HG03025 (cell line): ENCODE measurements at regions not wholly inside any gene's neighbourhood (a gene's known extent, or its start where the extent isn't known, plus 50 kb on each side); places are given as distances from the start of the nearest gene placed in this dataset.

Source experiments
- ATAC-seq: cut with Tn5 transposase; IDR thresholded peaks from one replicate; pipeline ENCODE4 v1.9.1; 2021; ENCODE audit warnings: mild to moderate bottlenecking, moderate library complexity; ENCODE audit not compliant: unreplicated experiment, low FRiP score

GRCh38 chr2:22596306-22596705 is 788.7 kb upstream of the KLHL29 start:
- no peak for ATAC-seq

DNA sequence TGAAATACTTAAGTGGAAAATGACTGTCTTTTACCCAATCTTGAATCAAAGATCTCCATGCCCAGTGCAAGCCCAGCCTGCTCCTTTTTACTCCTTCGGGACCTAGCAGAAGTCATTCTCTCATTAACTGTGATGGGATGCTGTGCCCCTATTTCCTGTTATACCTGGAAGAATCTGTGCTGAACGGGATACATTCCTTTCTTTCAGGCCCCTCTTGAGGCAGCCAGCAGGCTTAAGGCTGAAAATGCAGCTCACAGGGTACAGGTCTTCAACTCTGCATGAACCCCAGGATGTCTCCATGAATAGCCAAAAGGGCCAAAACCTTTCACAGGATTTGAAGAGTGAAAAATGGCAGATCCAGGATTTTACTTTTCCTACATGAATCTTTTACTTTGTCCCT is 784.8 kb upstream of the KLHL29 start:
- no peak for ATAC-seq

- ATAC-seq = no peak
These were observed 784.0 kb upstream of the KLHL29 start for GRCh38 chr2:22600999-22601398.

GRCh38 chr2:22604136-22604535 is 780.8 kb upstream of the KLHL29 start:
- no peak for ATAC-seq

DNA sequence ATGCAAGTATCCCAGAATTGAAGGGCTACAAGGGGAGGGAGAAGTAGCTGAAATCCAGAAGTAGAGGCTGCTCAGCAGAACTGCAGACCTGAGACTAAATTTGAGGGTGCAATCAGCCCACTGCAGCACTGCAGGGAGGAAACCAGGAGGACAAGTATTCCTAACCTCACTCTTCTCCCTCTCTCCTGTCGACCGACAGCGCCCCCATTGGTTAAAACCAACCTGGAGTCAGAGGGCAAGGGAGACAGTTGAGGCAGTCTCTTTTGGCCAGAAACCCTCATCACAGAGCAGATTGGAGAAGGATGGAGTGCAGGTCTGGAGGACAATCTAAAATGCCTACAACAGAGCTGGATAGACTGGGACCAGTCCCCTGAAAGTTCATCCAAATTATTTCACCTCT is 768.9 kb upstream of the KLHL29 start:
- no peak for ATAC-seq

GRCh38 chr2:22623620-22624019 is 761.4 kb upstream of the KLHL29 start:
- no peak for ATAC-seq

DNA sequence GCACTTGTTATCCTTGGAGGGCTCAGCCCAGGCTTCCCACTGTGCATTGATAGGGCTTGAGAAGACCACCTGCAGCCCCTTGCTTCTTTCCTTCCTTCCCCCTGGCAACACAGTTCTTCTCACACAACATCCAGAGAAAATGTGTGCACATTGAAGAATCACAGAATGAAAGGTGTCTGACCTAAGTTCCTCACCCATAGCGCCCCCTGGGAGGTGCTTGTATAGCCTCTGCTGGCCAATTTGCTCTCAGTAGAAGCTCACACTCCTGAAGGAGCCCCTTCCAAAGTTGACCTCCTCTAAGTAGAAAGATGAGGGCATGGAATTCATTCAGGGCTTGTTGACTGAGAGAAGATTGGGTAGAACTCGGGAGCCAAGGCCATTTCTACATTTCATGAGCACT is 758.4 kb upstream of the KLHL29 start:
- ATAC-seq = no peak

GRCh38 chr2:22628221-22628620 is 756.8 kb upstream of the KLHL29 start:
- no peak for ATAC-seq

DNA sequence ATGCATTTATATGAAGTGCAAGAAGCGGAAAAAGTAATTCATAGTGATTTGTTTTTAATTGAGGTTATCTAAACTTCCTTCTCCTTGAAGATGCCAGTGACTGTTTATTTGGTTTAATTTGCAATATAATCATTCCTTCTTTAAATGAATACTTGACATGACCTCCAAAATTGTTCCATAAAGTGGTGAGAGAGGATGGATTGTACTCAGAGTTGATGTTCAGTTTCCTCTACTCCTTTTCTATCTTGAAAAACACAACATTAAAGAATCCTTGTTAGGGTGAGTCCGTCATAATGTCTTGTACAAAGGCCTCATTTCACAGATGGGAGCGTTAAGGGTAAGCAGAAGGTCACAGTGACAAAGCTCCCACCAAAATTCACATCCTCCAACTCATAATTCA is 756.1 kb upstream of the KLHL29 start:
- no peak for ATAC-seq

- ATAC-seq = no peak
These were observed 750.8 kb upstream of the KLHL29 start for GRCh38 chr2:22634167-22634566.

DNA sequence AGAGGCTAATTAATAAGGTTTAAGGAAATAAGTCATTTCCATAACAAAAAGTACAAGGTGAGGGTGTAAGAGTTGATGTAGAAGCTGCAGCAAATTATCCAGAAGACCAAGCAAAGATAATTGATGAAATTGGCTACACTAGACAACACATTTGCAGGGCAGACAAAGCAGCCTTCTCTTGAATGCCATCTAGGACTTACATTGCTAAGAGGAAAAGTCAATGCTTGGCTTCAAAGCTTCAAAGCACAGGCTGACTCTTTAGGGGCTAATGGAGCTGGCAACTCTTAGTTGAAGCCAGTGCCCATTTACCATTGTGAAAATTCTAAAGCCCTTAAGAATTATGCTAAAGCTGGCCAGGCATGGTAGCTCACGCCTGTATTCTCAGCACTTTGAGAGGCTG is 728.6 kb upstream of the KLHL29 start:
- no peak for ATAC-seq

DNA sequence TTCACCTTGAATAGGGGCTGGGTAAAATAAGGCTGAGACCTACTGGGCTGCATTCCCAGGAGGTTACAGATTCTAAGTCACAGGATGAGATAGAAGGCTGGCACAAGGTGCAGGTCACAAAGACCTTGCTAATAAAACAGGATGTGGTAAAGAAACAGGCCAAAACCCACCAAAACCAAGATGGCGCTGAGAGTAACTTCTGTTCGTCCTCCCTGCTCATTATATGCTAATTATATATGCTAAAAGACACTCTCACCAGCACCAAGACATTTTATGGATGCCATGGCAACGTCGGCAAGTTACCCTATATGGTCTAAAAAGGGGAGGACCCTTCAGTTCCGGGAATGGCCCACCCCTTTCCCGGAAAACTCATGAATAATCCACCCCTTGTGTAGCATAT is 711.5 kb upstream of the KLHL29 start:
- no peak for ATAC-seq

DNA sequence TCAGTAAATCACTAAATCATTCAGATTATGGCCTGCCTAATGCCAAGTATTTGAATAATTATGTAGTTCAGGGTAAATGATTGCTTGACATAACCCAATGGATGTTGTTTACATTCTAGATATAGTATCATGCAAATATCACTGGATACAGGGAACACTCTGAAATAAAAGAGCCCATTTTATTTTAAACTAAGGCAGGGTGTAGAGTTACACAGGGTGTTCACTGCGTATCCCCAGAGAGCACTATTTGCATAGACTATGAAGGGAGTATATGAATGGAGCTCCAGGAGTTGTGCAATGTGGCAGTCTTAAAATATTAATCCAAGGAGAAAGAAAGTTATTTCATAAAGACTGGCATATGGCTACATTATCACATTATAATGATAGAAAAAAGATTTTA is 701.1 kb upstream of the KLHL29 start:
- no peak for ATAC-seq

DNA sequence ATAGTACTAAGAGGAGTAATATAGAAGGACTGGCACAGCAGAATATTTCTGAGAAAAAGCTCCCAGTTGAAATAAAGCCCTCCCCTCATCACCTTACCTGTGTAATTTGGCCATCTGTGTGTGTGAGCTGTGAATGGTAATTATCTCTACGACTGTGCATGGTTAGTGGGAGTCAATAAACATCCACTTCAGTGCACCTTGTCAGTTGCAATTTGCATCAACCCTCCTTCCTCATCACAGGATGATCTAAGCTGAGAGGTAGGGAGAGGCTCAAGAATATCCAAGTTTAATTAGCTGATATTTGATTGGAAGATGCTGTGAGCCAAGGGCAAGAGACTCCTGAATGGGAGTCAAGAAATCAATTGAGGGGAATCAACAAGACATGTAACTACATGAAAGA is 694.9 kb upstream of the KLHL29 start:
- no peak for ATAC-seq

- ATAC-seq = no peak
These were observed 693.3 kb upstream of the KLHL29 start for GRCh38 chr2:22691666-22692065.

DNA sequence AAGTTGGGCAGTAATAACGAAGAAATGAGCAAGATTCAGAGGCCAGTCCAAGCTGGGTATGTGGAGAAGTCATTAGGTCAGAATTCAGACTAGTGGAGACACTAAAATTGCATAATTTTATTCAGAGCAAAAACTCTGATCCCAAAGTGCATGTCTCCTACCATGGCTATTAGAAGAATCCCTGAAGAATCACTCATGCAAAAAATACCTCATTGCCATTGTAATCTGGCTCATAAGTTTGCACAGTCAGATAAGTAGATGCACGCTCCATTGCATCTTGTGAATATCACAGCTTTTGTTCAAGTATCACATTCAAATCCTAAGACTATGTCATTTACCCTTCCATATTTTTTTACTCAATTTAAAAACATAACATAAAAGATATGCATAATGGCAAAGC is 692.2 kb upstream of the KLHL29 start:
- ATAC-seq = no peak

DNA sequence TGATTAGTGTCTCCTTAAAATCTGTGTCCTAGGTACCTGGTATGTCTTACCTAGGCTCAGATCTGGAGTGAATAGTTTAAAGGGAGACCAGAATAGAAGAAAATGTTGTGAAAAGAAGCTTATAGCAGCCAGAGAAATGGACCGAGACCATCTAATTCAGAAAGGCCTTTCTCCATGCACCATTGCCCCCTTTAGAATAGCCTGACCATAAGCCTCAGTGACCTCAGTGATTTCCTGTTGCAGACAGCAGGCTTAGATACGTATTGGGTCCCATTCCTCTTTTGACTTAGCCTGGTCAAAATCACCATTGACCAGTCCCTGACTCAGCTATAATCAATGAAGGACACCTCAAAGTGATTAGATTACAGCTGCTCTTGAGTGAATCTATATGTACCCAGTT is 690.7 kb upstream of the KLHL29 start:
- ATAC-seq = no peak

DNA sequence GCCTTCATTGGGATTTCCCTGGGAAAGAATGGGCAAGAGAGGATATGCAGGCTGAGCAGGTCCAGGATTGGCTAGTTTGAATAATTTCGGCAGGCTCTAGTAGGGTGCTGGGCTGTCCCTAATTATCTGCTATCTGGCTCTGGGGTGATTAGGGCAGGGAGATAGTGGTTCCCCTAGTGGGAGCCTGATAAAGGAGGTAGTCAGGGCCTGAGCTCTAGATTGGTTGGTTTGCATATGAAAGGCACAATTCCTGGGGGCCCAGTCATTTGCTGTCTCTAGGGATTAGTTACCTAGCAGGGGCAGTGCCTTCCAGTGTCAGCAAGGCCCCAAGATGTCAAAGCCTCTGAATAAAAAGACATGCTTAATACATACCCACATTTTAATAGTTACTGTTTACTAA is 690.1 kb upstream of the KLHL29 start:
- no peak for ATAC-seq

DNA sequence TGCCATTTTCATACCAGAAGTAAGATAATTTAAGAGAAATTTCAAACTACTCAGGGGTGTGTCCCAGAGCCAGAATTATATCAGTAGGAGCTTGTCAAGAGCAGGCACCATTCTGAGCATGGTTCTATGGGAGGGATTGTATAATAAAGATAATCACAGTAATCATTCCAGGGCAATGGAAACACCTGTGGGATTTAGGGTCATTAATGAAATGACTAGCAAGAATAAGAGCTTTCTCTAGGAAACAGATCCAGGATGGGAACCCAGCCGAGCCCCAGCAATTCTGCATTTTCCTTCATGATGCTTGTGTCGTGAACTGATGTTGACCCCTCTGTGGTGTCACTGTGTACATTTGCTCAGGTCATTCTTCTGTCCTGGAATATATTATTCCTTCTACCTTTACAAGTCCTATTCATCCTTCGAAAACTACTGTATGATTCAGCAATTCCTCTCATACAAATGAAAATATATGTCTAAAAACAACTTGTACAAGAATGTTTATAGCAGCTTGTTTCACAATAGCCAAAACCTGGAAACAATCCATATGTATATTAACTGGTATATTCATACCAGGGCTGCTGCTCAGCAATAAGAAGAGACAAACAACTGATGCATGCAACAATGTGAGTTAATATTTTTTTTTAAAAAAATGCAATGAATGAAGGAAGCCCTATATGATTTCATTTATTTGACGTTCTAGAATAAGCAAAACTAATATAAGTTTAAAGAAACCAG is 687.8 kb upstream of the KLHL29 start:
- no peak for ATAC-seq

- no peak for ATAC-seq
These were observed 683.3 kb upstream of the KLHL29 start for GRCh38 chr2:22701561-22702160.

GRCh38 chr2:22703286-22703920 is 681.6 kb upstream of the KLHL29 start:
- no peak for ATAC-seq

GRCh38 chr2:22719396-22719795 is 665.6 kb upstream of the KLHL29 start:
- no peak for ATAC-seq
